ENCODE measurements at regions not wholly inside any gene's neighbourhood (a gene's known extent, or its start where the extent isn't known, plus 50 kb on each side); places are given as distances from the start of the nearest gene placed in this dataset.

GRCh38 chr4:168021666-168022065, 70.7 kb upstream of the ANXA10 start:
- peak; percentile 20 for DNase-seq
- Mint-ChIP-seq H3K27me3 (ENCODE audit: insufficient read depth) (no peaks in the 10 kb centered on the region; the same call in 1 of the 2 replicates), H3K27ac (no peak overlapping the region), H3K36me3 (ENCODE audit: low read depth) (peaks cover 12% of the 10 kb centered on the region), H3K4me3 (no peak overlapping the region), H3K4me1 (ENCODE audit: low read depth) (peaks cover 53% of the 10 kb centered on the region), H3K9me3 (peaks cover 11% of the 10 kb centered on the region)
- TF ChIP-seq CTCF (IDR thresholded peaks at IDR 0.05), result no peak

- DNase-seq, result peak; percentile 51
- H3K4me3 Mint-ChIP-seq, result no peak overlapping the region
- peaks cover 4% of the 10 kb centered on the region; the same call in 1 of the 2 replicates for H3K36me3 Mint-ChIP-seq (ENCODE audit: low read depth)
- peak; percentile 67; the same call in 1 of the 2 replicates for TF ChIP-seq CTCF (IDR thresholded peaks at IDR 0.05)
- H3K9me3 Mint-ChIP-seq, result peaks cover 2% of the 10 kb centered on the region; the same call in 1 of the 2 replicates
- H3K27ac Mint-ChIP-seq, result no peak overlapping the region
- H3K4me1 Mint-ChIP-seq (ENCODE audit: low read depth), result peaks cover 31% of the 10 kb centered on the region
- no peaks in the 10 kb centered on the region for H3K27me3 Mint-ChIP-seq (ENCODE audit: insufficient read depth)
These were observed 63.8 kb upstream of the ANXA10 start for GRCh38 chr4:168028568-168028967.

GRCh38 chr4:168028970-168029597, 63.3 kb upstream of the ANXA10 start:
- TF ChIP-seq CTCF (IDR thresholded peaks at IDR 0.05), result no peak
- peaks cover 31% of the 10 kb centered on the region for H3K4me1 Mint-ChIP-seq (ENCODE audit: low read depth)
- peak; percentile 46 for DNase-seq
- H3K27ac Mint-ChIP-seq, result no peak overlapping the region
- no peaks in the 10 kb centered on the region; the same call in 1 of the 2 replicates for H3K9me3 Mint-ChIP-seq
- no peak overlapping the region for H3K4me3 Mint-ChIP-seq
- peaks cover 4% of the 10 kb centered on the region; the same call in 1 of the 2 replicates for H3K36me3 Mint-ChIP-seq (ENCODE audit: low read depth)
- no peaks in the 10 kb centered on the region for H3K27me3 Mint-ChIP-seq (ENCODE audit: insufficient read depth)

- H3K27me3 Mint-ChIP-seq (ENCODE audit: insufficient read depth), result no peaks in the 10 kb centered on the region
- no peak overlapping the region for H3K27ac Mint-ChIP-seq
- H3K4me3 Mint-ChIP-seq, result no peak overlapping the region
- no peaks in the 10 kb centered on the region for H3K9me3 Mint-ChIP-seq
- TF ChIP-seq CTCF (IDR thresholded peaks at IDR 0.05), result no peak
- no peaks in the 10 kb centered on the region for H3K36me3 Mint-ChIP-seq (ENCODE audit: low read depth)
- DNase-seq, result no peak
- peaks cover 21% of the 10 kb centered on the region for H3K4me1 Mint-ChIP-seq (ENCODE audit: low read depth)
These were observed 54.7 kb upstream of the ANXA10 start for GRCh38 chr4:168037676-168038075.

GRCh38 chr4:168039593-168039992, 52.7 kb upstream of the ANXA10 start:
- Mint-ChIP-seq H3K4me3 (no peak overlapping the region), H3K9me3 (no peaks in the 10 kb centered on the region), H3K27me3 (ENCODE audit: insufficient read depth) (no peaks in the 10 kb centered on the region), H3K36me3 (ENCODE audit: low read depth) (no peaks in the 10 kb centered on the region), H3K27ac (no peak overlapping the region), H3K4me1 (ENCODE audit: low read depth) (peaks cover 21% of the 10 kb centered on the region)
- DNase-seq, result no peak
- TF ChIP-seq CTCF (IDR thresholded peaks at IDR 0.05), result no peak

All from HFFc6 (cell line).